B cell (primary cell): ENCODE measurements at regions not wholly inside any gene's neighbourhood (a gene's known extent, or its start where the extent isn't known, plus 50 kb on each side); places are given as distances from the start of the nearest gene placed in this dataset.

Experiments
- CTCF ChIP-seq: fragments of 200-600 bp; IDR thresholded peaks from one replicate; pipeline ENCODE4 v1.8.0; 2022; ENCODE audit warnings: antibody characterized with exemption, mild to moderate bottlenecking
- EZH2 ChIP-seq: IDR thresholded peaks from 2 replicates; pipeline ENCODE4 v1.6.1; 2012; ENCODE audit warnings: borderline replicate concordance, low read depth, mild to moderate bottlenecking, moderate library complexity, low read length; ENCODE audit not compliant: insufficient read depth, poor library complexity, severe bottlenecking

GRCh38 chr14:86539361-86540070 is 1009.6 kb downstream of the FLRT2 start:
- no peak for TF ChIP-seq EZH2
- no peak for TF ChIP-seq CTCF
